ENCODE measurements at regions not wholly inside any gene's neighbourhood (a gene's known extent, or its start where the extent isn't known, plus 50 kb on each side); places are given as distances from the start of the nearest gene placed in this dataset.

DNA sequence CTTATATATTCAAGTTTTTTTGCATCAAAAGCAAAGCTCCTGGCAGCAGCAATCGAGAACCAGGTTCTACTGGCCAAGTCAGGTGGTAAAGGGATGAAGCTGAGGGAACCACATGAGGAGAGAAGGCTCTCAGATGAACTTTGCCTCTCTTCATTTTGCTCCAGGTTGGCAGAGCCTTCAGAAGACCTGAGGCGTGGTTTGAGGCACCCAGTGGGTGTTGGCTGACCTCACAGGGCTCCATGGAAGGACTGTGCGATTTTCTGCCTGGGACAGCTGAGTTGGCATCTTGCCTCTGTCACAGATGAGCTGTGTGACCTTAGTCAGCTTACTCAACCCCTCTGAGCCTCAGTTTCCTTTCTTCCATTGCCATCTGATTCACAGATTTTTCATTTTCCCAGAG is 89.0 kb downstream of the INSIG2 start:
- TF ChIP-seq, protein P1, sequence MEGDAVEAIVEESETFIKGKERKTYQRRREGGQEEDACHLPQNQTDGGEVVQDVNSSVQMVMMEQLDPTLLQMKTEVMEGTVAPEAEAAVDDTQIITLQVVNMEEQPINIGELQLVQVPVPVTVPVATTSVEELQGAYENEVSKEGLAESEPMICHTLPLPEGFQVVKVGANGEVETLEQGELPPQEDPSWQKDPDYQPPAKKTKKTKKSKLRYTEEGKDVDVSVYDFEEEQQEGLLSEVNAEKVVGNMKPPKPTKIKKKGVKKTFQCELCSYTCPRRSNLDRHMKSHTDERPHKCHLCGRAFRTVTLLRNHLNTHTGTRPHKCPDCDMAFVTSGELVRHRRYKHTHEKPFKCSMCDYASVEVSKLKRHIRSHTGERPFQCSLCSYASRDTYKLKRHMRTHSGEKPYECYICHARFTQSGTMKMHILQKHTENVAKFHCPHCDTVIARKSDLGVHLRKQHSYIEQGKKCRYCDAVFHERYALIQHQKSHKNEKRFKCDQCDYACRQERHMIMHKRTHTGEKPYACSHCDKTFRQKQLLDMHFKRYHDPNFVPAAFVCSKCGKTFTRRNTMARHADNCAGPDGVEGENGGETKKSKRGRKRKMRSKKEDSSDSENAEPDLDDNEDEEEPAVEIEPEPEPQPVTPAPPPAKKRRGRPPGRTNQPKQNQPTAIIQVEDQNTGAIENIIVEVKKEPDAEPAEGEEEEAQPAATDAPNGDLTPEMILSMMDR (IDR thresholded peaks at IDR 0.05; ENCODE audit: poor library complexity), result no peak
- no peak for TF ChIP-seq EZH2phosphoT487 (IDR thresholded peaks at IDR 0.05; ENCODE audit: low read depth, severe bottlenecking, unreplicated experiment)

Measured in hepatocyte (in vitro differentiated cells).